SH-SY5Y (cell line): ENCODE measurements at regions not wholly inside any gene's neighbourhood (a gene's known extent, or its start where the extent isn't known, plus 50 kb on each side); places are given as distances from the start of the nearest gene placed in this dataset.

Experiments used
- GATA2 ChIP-seq: IDR thresholded peaks from 2 replicates; pipeline ENCODE4 v1.6.1; 2011; ENCODE audit warnings: mild to moderate bottlenecking, low read depth, low read length
- GATA3 ChIP-seq: IDR thresholded peaks from 2 replicates; pipeline ENCODE4 v1.6.1; 2011; ENCODE audit warnings: low read depth, mild to moderate bottlenecking, low read length, moderate library complexity

DNA sequence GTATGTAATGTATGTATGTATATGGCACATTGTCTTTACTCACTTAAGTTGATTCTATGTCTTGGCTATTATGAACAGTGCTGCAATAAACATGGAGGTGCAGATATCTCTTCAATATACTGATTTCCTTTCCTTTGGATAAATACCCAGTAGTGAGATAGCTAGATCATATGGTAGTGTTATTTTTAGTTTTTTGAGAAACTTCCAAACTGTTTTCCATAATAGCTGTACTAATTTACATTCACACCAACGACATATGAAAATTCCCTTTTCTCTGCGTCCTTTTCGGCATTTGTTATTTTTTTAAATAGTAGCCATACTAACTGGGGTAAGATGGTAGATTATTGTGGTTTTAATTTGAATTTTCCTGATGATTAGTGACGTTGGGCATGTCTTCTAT is 445.6 kb downstream of the NFIB start:
- TF ChIP-seq GATA2 = no peak
- TF ChIP-seq GATA3 = no peak
